IPS-11a (cell line): ENCODE measurements at regions not wholly inside any gene's neighbourhood (a gene's known extent, or its start where the extent isn't known, plus 50 kb on each side); places are given as distances from the start of the nearest gene placed in this dataset.

ENCODE experiments used
- H3K4me3 ChIP-seq: one replicate; pipeline ENCODE4 v1.5.1; 2013; ENCODE audit warnings: low read depth, low read length, control low read depth

- no peak overlapping the region for H3K4me3 ChIP-seq
Observed at GRCh38 chr15:96882121-96882772, 551.7 kb downstream of the NR2F2 start.

- H3K4me3 ChIP-seq: no peak overlapping the region
Observed at GRCh38 chr15:96887730-96888129, 557.2 kb downstream of the NR2F2 start.

- H3K4me3 ChIP-seq: no peak overlapping the region
Observed at GRCh38 chr15:96888764-96889163, 558.3 kb downstream of the NR2F2 start.

- H3K4me3 ChIP-seq: no peak overlapping the region
Observed at GRCh38 chr15:96889734-96890480, 559.4 kb downstream of the NR2F2 start.

GRCh38 chr15:96891046-96891445 is 560.5 kb downstream of the NR2F2 start:
- H3K4me3 ChIP-seq: no peak overlapping the region

- H3K4me3 ChIP-seq: no peak overlapping the region
Observed at GRCh38 chr15:96893159-96893906, 562.8 kb downstream of the NR2F2 start.

GRCh38 chr15:96894659-96895058 is 564.2 kb downstream of the NR2F2 start:
- no peak overlapping the region for H3K4me3 ChIP-seq

- H3K4me3 ChIP-seq: no peak overlapping the region
Observed at GRCh38 chr15:96896766-96897165, 566.3 kb downstream of the NR2F2 start.

- H3K4me3 ChIP-seq: no peak overlapping the region
Observed at GRCh38 chr15:96914081-96914480, 583.6 kb downstream of the NR2F2 start.

GRCh38 chr15:96916750-96917149 is 586.2 kb downstream of the NR2F2 start:
- no peak overlapping the region for H3K4me3 ChIP-seq

GRCh38 chr15:96924570-96924969 is 594.1 kb downstream of the NR2F2 start:
- H3K4me3 ChIP-seq: no peak overlapping the region

- no peak overlapping the region for H3K4me3 ChIP-seq
Observed at GRCh38 chr15:96947296-96948229, 617.1 kb downstream of the NR2F2 start.

GRCh38 chr15:96948981-96949380 is 618.5 kb downstream of the NR2F2 start:
- H3K4me3 ChIP-seq: no peak overlapping the region

- no peak overlapping the region for H3K4me3 ChIP-seq
Observed at GRCh38 chr15:96958721-96959120, 628.2 kb downstream of the NR2F2 start.

- no peak overlapping the region for H3K4me3 ChIP-seq
Observed at GRCh38 chr15:96959501-96959900, 629.0 kb downstream of the NR2F2 start.

- no peak overlapping the region for H3K4me3 ChIP-seq
Observed at GRCh38 chr15:96960711-96961480, 630.4 kb downstream of the NR2F2 start.

- no peak overlapping the region for H3K4me3 ChIP-seq
Observed at GRCh38 chr15:96966554-96966953, 636.1 kb downstream of the NR2F2 start.

GRCh38 chr15:96969732-96970710 is 639.5 kb downstream of the NR2F2 start:
- H3K4me3 ChIP-seq: no peak overlapping the region

GRCh38 chr15:96972201-96972600 is 641.7 kb downstream of the NR2F2 start:
- H3K4me3 ChIP-seq: no peak overlapping the region
